ENCODE measurements at regions not wholly inside any gene's neighbourhood (a gene's known extent, or its start where the extent isn't known, plus 50 kb on each side); places are given as distances from the start of the nearest gene placed in this dataset.

DNA sequence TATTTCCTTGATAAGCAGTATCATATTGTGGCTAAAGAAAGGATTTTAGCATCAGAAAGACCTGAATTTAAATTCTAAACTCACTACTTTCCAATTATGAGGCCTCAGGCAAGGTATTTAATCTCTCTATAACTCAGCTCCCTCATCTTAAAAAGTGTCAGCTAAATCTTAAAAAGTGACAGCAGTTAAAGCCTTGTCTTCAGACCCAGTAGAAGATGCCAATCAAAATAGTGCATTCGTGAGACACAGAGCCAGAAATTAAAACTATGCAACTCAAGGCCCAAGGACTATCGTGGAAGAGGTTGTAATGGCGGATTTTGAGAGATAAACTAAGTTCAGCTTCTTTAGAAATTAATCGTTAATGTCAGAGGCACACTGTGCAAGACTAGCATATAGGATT is 677.5 kb upstream of the BRINP3 start:
- Histone ChIP-seq H3K4me3 (no peak overlapping the region), H3K9me3 (ENCODE audit: low read depth, low read length) (no peaks in the 10 kb centered on the region), H3K36me3 (ENCODE audit: insufficient read depth, low read length) (no peaks in the 10 kb centered on the region), H3K9ac (ENCODE audit: insufficient read length) (no peak overlapping the region), H3K27ac (no peak overlapping the region)
- TF ChIP-seq POLR2AphosphoS5 (IDR thresholded peaks at IDR 0.05; ENCODE audit: borderline replicate concordance, low read depth, low read length) (no peak), EZH2 (IDR thresholded peaks at IDR 0.05) (no peak), FOXP2 (optimal IDR thresholded peaks at IDR 0.05; ENCODE audit: control extremely low read depth, extremely low read length, insufficient read depth) (no peak)
- DNase-seq (ENCODE audit: low read depth, low spot score) = no peak

DNA sequence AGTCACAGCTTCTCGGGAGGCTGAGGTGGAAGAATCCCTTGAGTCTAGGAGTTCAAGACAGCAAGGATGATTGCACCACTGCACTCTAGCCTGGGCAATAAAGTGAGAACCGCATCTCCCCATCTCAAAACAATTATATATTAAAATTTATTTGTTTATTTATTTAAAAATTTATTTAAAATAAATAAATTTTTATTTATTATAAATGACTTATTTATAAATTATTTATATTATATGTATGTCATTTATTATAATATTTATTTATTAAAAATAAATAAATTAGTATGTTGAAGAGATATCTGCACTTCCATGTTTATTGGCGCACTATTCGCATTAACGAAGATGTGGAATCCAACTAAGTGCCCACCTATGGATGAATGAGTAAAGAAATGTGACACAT is 683.2 kb upstream of the BRINP3 start:
- DNase-seq (ENCODE audit: low read depth, low spot score) = no peak
- H3K9ac ChIP-seq (ENCODE audit: insufficient read length) = no peak overlapping the region
- no peaks in the 10 kb centered on the region for H3K9me3 ChIP-seq (ENCODE audit: low read depth, low read length)
- H3K27ac ChIP-seq = no peak overlapping the region
- no peak overlapping the region for H3K4me3 ChIP-seq
- no peak for TF ChIP-seq POLR2AphosphoS5 (IDR thresholded peaks at IDR 0.05; ENCODE audit: borderline replicate concordance, low read depth, low read length)
- no peak for TF ChIP-seq FOXP2 (optimal IDR thresholded peaks at IDR 0.05; ENCODE audit: control extremely low read depth, extremely low read length, insufficient read depth)
- TF ChIP-seq EZH2 (IDR thresholded peaks at IDR 0.05) = no peak
- H3K36me3 ChIP-seq (ENCODE audit: insufficient read depth, low read length) = no peaks in the 10 kb centered on the region

GRCh38 chr1:191162762-191163161 is 685.1 kb upstream of the BRINP3 start:
- Histone ChIP-seq H3K9me3 (ENCODE audit: low read depth, low read length) (no peaks in the 10 kb centered on the region), H3K27ac (no peak overlapping the region), H3K9ac (ENCODE audit: insufficient read length) (no peak overlapping the region), H3K36me3 (ENCODE audit: insufficient read depth, low read length) (no peaks in the 10 kb centered on the region), H3K4me3 (no peak overlapping the region)
- DNase-seq (ENCODE audit: low read depth, low spot score) = no peak
- TF ChIP-seq POLR2AphosphoS5 (IDR thresholded peaks at IDR 0.05; ENCODE audit: borderline replicate concordance, low read depth, low read length) (no peak), FOXP2 (optimal IDR thresholded peaks at IDR 0.05; ENCODE audit: control extremely low read depth, extremely low read length, insufficient read depth) (no peak), EZH2 (IDR thresholded peaks at IDR 0.05) (no peak)

- Histone ChIP-seq H3K36me3 (ENCODE audit: insufficient read depth, low read length) (no peaks in the 10 kb centered on the region), H3K9ac (ENCODE audit: insufficient read length) (no peak overlapping the region), H3K9me3 (ENCODE audit: low read depth, low read length) (no peaks in the 10 kb centered on the region), H3K4me3 (no peak overlapping the region), H3K27ac (no peak overlapping the region)
- TF ChIP-seq POLR2AphosphoS5 (IDR thresholded peaks at IDR 0.05; ENCODE audit: borderline replicate concordance, low read depth, low read length) (no peak), EZH2 (IDR thresholded peaks at IDR 0.05) (no peak), FOXP2 (optimal IDR thresholded peaks at IDR 0.05; ENCODE audit: control extremely low read depth, extremely low read length, insufficient read depth) (no peak)
- no peak for DNase-seq (ENCODE audit: low read depth, low spot score)
These were observed 686.0 kb upstream of the BRINP3 start for GRCh38 chr1:191163621-191164020.

DNA sequence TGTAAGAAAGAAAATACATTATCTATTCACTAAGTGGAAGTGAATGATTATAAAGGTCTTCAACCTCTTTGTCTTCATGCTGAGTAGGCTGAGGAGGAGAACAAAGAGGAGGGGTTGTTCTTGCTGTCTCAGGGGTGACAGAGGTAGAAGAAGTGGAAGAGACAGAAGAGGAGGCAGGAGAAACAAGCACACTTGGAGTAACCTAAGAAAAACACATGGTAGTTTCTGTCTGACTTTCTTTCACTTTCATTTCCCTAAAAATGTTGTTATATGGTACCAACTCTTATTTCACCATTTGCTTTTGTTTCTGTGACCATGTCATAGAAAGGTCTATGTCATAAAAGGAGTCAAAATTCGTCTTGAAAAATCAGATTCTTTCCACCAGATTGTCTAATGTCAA is 696.6 kb upstream of the BRINP3 start:
- H3K9ac ChIP-seq (ENCODE audit: insufficient read length) = no peak overlapping the region
- no peak overlapping the region for H3K4me3 ChIP-seq
- H3K27ac ChIP-seq = no peak overlapping the region
- DNase-seq (ENCODE audit: low read depth, low spot score) = no peak
- H3K36me3 ChIP-seq (ENCODE audit: insufficient read depth, low read length) = no peaks in the 10 kb centered on the region
- H3K9me3 ChIP-seq (ENCODE audit: low read depth, low read length) = no peaks in the 10 kb centered on the region
- TF ChIP-seq EZH2 (IDR thresholded peaks at IDR 0.05) = no peak
- no peak for TF ChIP-seq POLR2AphosphoS5 (IDR thresholded peaks at IDR 0.05; ENCODE audit: borderline replicate concordance, low read depth, low read length)
- TF ChIP-seq FOXP2 (optimal IDR thresholded peaks at IDR 0.05; ENCODE audit: control extremely low read depth, extremely low read length, insufficient read depth) = no peak

- Histone ChIP-seq H3K4me3 (peak overlapping the region; percentile 20; the same call in 1 of the 2 replicates), H3K27ac (no peak overlapping the region), H3K9ac (ENCODE audit: insufficient read length) (no peak overlapping the region), H3K36me3 (ENCODE audit: insufficient read depth, low read length) (no peaks in the 10 kb centered on the region), H3K9me3 (ENCODE audit: low read depth, low read length) (no peaks in the 10 kb centered on the region)
- peak; percentile 63; the same call in 1 of the 2 replicates for TF ChIP-seq POLR2AphosphoS5 (IDR thresholded peaks at IDR 0.05; ENCODE audit: borderline replicate concordance, low read depth, low read length)
- TF ChIP-seq EZH2 (IDR thresholded peaks at IDR 0.05) = no peak
- no peak for TF ChIP-seq FOXP2 (optimal IDR thresholded peaks at IDR 0.05; ENCODE audit: control extremely low read depth, extremely low read length, insufficient read depth)
- peak; percentile 83 for DNase-seq (ENCODE audit: low read depth, low spot score)
These were observed 698.5 kb upstream of the BRINP3 start for GRCh38 chr1:191176131-191176530.

DNA sequence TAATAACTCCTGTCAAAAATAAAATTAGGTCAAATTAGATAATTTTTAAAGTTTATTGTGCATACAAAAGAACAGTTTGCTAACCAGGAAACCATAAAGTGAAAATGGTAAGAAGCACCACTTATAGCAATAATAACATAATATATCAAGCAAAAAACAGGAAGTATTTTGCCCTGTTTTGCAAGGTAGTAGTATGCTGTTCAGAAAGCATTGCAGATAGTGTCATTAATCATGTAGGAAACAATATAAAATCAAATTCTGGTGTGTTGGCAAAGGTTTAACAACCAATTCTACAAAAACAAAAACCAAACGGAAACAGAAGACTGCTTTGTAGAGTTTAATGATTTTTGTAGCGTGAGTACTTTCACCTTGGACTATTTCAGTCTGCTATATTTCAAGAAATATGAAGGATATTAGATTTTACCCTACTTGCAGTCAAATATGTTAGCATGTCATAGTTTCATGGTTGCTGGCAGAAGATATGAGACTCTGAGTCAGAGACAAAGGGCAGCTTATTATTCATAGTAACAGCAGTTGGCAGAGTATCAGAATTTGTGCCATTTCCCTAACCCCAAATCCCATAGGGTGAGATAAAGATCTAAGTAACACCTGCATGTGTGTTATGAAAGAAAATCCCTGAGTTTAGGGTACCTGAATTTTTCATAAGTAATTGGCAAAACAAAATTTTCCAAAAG is 729.0 kb upstream of the BRINP3 start:
- no peak for DNase-seq (ENCODE audit: low read depth, low spot score)
- no peak overlapping the region for H3K4me3 ChIP-seq
- H3K36me3 ChIP-seq (ENCODE audit: insufficient read depth, low read length) = no peaks in the 10 kb centered on the region
- peak overlapping the region; percentile 42; the same call in 1 of the 2 replicates for H3K27ac ChIP-seq
- H3K9ac ChIP-seq (ENCODE audit: insufficient read length) = no peak overlapping the region
- TF ChIP-seq FOXP2 (optimal IDR thresholded peaks at IDR 0.05; ENCODE audit: control extremely low read depth, extremely low read length, insufficient read depth) (no peak), POLR2AphosphoS5 (IDR thresholded peaks at IDR 0.05; ENCODE audit: borderline replicate concordance, low read depth, low read length) (peak; percentile 37; the same call in 1 of the 2 replicates)
- H3K9me3 ChIP-seq (ENCODE audit: low read depth, low read length) = no peaks in the 10 kb centered on the region

GRCh38 chr1:191222206-191222605 is 744.5 kb upstream of the BRINP3 start:
- Histone ChIP-seq H3K27ac (no peak overlapping the region), H3K9ac (ENCODE audit: insufficient read length) (no peak overlapping the region), H3K4me3 (no peak overlapping the region), H3K36me3 (ENCODE audit: insufficient read depth, low read length) (no peaks in the 10 kb centered on the region), H3K9me3 (ENCODE audit: low read depth, low read length) (no peaks in the 10 kb centered on the region; the same call in 1 of the 2 replicates)
- no peak for DNase-seq (ENCODE audit: low read depth, low spot score)
- TF ChIP-seq FOXP2 (optimal IDR thresholded peaks at IDR 0.05; ENCODE audit: control extremely low read depth, extremely low read length, insufficient read depth) = no peak

- peak; percentile 92 for DNase-seq (ENCODE audit: low read depth, low spot score)
- Histone ChIP-seq H3K9ac (ENCODE audit: insufficient read length) (no peak overlapping the region), H3K4me3 (peak overlapping the region; percentile 4; the same call in 1 of the 2 replicates), H3K27ac (peak overlapping the region; percentile 84), H3K9me3 (ENCODE audit: low read depth, low read length) (peaks cover 3% of the 10 kb centered on the region; the same call in 1 of the 2 replicates), H3K36me3 (ENCODE audit: insufficient read depth, low read length) (no peaks in the 10 kb centered on the region)
- peak; percentile 19 for TF ChIP-seq FOXP2 (optimal IDR thresholded peaks at IDR 0.05; ENCODE audit: control extremely low read depth, extremely low read length, insufficient read depth)
- peak; percentile 43; the same call in 1 of the 2 replicates for TF ChIP-seq POLR2AphosphoS5 (IDR thresholded peaks at IDR 0.05; ENCODE audit: borderline replicate concordance, low read depth, low read length)
- no peak for TF ChIP-seq EZH2 (IDR thresholded peaks at IDR 0.05)
These were observed 763.3 kb upstream of the BRINP3 start for GRCh38 chr1:191240925-191241324.
